SU-DHL-6 (cell line): ENCODE measurements at regions not wholly inside any gene's neighbourhood (a gene's known extent, or its start where the extent isn't known, plus 50 kb on each side); places are given as distances from the start of the nearest gene placed in this dataset.
"Not testable (repeated sequence)": the region's sequence is repeated elsewhere in the genome, so short reads cannot be mapped to it uniquely, and the experiment has no call there.

Experiments
- H2AFZ ChIP-seq: fragments of 200-600 bp; sonication (generic); 2 replicates; pipeline ENCODE4 v1.6.1; 2014; ENCODE audit warnings: low read depth, mild to moderate bottlenecking, moderate library complexity, mixed read lengths, antibody characterized with exemption, low read length; ENCODE audit not compliant: severe bottlenecking
- H3F3A ChIP-seq: fragments of 200-600 bp; shearing (Covaris generic); 2 replicates; pipeline ENCODE4 v1.6.0; 2016; ENCODE audit warnings: antibody characterized with exemption, mild to moderate bottlenecking; ENCODE audit not compliant: insufficient read depth
- H3K27ac ChIP-seq: fragments of 200-600 bp; sonication (generic); 2 replicates; pipeline ENCODE4 v1.5.1; 2016; ENCODE audit warnings: low read depth, mild to moderate bottlenecking, low read length, moderate library complexity, mixed read lengths
- H3K27me3 ChIP-seq: fragments of 200-600 bp; sonication (generic), shearing (Covaris generic); 2 replicates; pipeline ENCODE4 v1.6.0; 2014; ENCODE audit warnings: mild to moderate bottlenecking, low read length
- H3K36me3 ChIP-seq: fragments of 200-600 bp; sonication (generic); 2 replicates; pipeline ENCODE4 v1.6.1; 2014; ENCODE audit warnings: mild to moderate bottlenecking, low read length, mixed read lengths
- H3K4me2 ChIP-seq: fragments of 300-600, 200-600 bp; shearing (Covaris generic), sonication (generic); 2 replicates; pipeline ENCODE4 v1.6.0; 2014; ENCODE audit warnings: low read length, low read depth, mild to moderate bottlenecking; ENCODE audit not compliant: poor library complexity, severe bottlenecking
- H3K4me3 ChIP-seq: fragments of 200-600 bp; sonication (generic); 2 replicates; pipeline ENCODE4 v1.5.1; 2014; ENCODE audit warnings: antibody characterized with exemption, low read length, mild to moderate bottlenecking, mixed read lengths; ENCODE audit not compliant: insufficient read depth, poor library complexity, severe bottlenecking
- H3K79me2 ChIP-seq: fragments of 200-600 bp; sonication (generic); 2 replicates; pipeline ENCODE4 v1.6.1; 2014; ENCODE audit warnings: mild to moderate bottlenecking, low read length, moderate library complexity; ENCODE audit not compliant: insufficient read depth
- H3K9ac ChIP-seq: fragments of 200-600 bp; sonication (generic); 2 replicates; pipeline ENCODE4 v1.7.0; 2014; ENCODE audit warnings: mild to moderate bottlenecking, low read length
- H3K9me2 ChIP-seq: fragments of 200-600 bp; sonication (generic); replicated peaks from 2 replicates; pipeline ENCODE4 v1.6.1; 2014; ENCODE audit warnings: low read length; ENCODE audit not compliant: insufficient read depth
- H3K9me3 ChIP-seq: fragments of 200-600 bp; sonication (generic); 2 replicates; pipeline ENCODE4 v1.6.1; 2014; ENCODE audit warnings: low read length, mixed read lengths; ENCODE audit not compliant: insufficient read depth
- H4K20me1 ChIP-seq: fragments of 200-600 bp; sonication (generic); 2 replicates; pipeline ENCODE4 v1.6.1; 2014; ENCODE audit warnings: low read depth, mild to moderate bottlenecking, antibody characterized with exemption, low read length, moderate library complexity, mixed read lengths
- EZH2phosphoT487 ChIP-seq: fragments of 200-600 bp; sonication (generic), shearing (Covaris generic); conservative IDR thresholded peaks from 2 replicates; pipeline ENCODE4 v1.6.1; 2018; ENCODE audit warnings: mild to moderate bottlenecking, antibody characterized with exemption, low read length, moderate library complexity, mixed read lengths
- TF ChIP-seq, protein P1 (sequence below): fragments of 200-600 bp; sonication (generic); IDR thresholded peaks from one replicate; pipeline ENCODE4 v1.5.1; 2017; ENCODE audit warnings: antibody characterized with exemption, mild to moderate bottlenecking, low read length, moderate library complexity; ENCODE audit not compliant: insufficient read depth, poor library complexity, severe bottlenecking

DNA sequence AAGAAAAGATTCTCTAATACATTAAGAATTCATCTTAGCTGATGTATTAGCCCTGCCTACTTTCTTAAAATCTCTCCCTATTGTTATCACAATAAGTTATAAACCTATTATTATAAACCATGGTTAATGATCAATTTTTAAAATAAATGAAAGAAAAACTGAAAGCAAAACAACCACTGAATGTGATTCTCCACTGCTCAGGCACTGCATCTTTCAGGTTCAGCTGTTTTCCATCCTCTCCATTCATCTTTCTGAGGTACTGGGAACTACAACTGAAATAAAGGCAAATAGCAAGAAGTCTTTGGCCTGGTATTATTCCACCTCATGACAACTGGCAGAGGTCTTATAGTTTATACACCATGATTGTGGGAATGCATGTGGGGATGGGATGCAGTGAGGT lies 798.9 kb upstream of the AADAT start:
- Histone ChIP-seq H3K9ac (no peak overlapping the region), H3K27me3 (no peaks in the 10 kb centered on the region), H3K4me3 (no peak overlapping the region), H3K27ac (no peak overlapping the region), H4K20me1 (no peaks in the 10 kb centered on the region), H3K9me3 (no peaks in the 10 kb centered on the region), H3F3A (no peaks in the 10 kb centered on the region), H3K79me2 (no peaks in the 10 kb centered on the region), H2AFZ (no peak overlapping the region), H3K36me3 (no peaks in the 10 kb centered on the region), H3K4me2 (no peak overlapping the region), H3K9me2 (no peaks in the 10 kb centered on the region)
- TF ChIP-seq, protein P1, sequence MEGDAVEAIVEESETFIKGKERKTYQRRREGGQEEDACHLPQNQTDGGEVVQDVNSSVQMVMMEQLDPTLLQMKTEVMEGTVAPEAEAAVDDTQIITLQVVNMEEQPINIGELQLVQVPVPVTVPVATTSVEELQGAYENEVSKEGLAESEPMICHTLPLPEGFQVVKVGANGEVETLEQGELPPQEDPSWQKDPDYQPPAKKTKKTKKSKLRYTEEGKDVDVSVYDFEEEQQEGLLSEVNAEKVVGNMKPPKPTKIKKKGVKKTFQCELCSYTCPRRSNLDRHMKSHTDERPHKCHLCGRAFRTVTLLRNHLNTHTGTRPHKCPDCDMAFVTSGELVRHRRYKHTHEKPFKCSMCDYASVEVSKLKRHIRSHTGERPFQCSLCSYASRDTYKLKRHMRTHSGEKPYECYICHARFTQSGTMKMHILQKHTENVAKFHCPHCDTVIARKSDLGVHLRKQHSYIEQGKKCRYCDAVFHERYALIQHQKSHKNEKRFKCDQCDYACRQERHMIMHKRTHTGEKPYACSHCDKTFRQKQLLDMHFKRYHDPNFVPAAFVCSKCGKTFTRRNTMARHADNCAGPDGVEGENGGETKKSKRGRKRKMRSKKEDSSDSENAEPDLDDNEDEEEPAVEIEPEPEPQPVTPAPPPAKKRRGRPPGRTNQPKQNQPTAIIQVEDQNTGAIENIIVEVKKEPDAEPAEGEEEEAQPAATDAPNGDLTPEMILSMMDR = no peak
- TF ChIP-seq EZH2phosphoT487 = no peak

GRCh38 chr4:170887396-170887795 lies 797.6 kb upstream of the AADAT start:
- TF ChIP-seq, protein P1 = no peak
- TF ChIP-seq EZH2phosphoT487 = no peak
- no peak overlapping the region for H3K4me2 ChIP-seq
- H3K27ac ChIP-seq = no peak overlapping the region
- no peaks in the 10 kb centered on the region for H3F3A ChIP-seq
- H3K4me3 ChIP-seq = no peak overlapping the region
- H4K20me1 ChIP-seq = no peaks in the 10 kb centered on the region
- no peaks in the 10 kb centered on the region for H3K36me3 ChIP-seq
- no peak overlapping the region for H2AFZ ChIP-seq
- H3K9me2 ChIP-seq = no peaks in the 10 kb centered on the region
- H3K9me3 ChIP-seq = no peaks in the 10 kb centered on the region
- no peaks in the 10 kb centered on the region for H3K27me3 ChIP-seq
- H3K9ac ChIP-seq = no peak overlapping the region
- no peaks in the 10 kb centered on the region for H3K79me2 ChIP-seq

GRCh38 chr4:170884969-170885570 lies 795.3 kb upstream of the AADAT start:
- no peaks in the 10 kb centered on the region for H4K20me1 ChIP-seq
- H3K9ac ChIP-seq = no peak overlapping the region
- no peaks in the 10 kb centered on the region for H3K27me3 ChIP-seq
- H3K9me3 ChIP-seq = no peaks in the 10 kb centered on the region
- H3F3A ChIP-seq = no peaks in the 10 kb centered on the region
- H3K4me2 ChIP-seq = no peak overlapping the region
- H3K36me3 ChIP-seq = no peaks in the 10 kb centered on the region
- no peak overlapping the region for H3K27ac ChIP-seq
- H3K79me2 ChIP-seq = no peaks in the 10 kb centered on the region
- no peak overlapping the region for H2AFZ ChIP-seq
- no peak for TF ChIP-seq EZH2phosphoT487
- TF ChIP-seq, protein P1 = no peak
- no peak overlapping the region for H3K4me3 ChIP-seq
- no peaks in the 10 kb centered on the region for H3K9me2 ChIP-seq

DNA sequence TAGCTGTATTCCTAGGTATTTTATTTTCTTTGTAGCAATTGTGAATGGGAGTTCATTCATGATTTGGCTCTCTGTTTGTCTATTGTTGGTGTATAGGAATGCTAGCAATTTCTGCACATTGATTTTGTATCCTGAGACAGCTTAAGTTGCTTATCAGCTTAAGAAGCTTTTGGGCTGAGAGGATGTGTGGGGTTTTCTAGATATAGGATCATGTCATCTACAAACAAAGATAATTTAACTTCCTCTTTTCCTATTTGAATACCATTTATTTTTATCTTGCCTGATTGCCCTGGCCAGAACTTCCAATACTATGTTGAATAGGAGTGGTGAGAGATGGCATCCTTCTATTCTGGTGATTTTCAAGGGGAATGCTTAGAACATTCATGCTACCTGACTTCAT lies 791.9 kb upstream of the AADAT start:
- H3K79me2 ChIP-seq, H3K27me3 ChIP-seq, H3F3A ChIP-seq, H4K20me1 ChIP-seq, H3K36me3 ChIP-seq, H2AFZ ChIP-seq, H3K4me3 ChIP-seq, H3K9me2 ChIP-seq, H3K9ac ChIP-seq, H3K9me3 ChIP-seq, H3K27ac ChIP-seq, H3K4me2 ChIP-seq: not testable (repeated sequence)
